ENCODE measurements at regions not wholly inside any gene's neighbourhood (a gene's known extent, or its start where the extent isn't known, plus 50 kb on each side); places are given as distances from the start of the nearest gene placed in this dataset.

GRCh38 chr1:38625939-38626338 is 233.6 kb downstream of the RRAGC start:
- no peak for DNase-seq (ENCODE audit: low read depth)
- H3K4me3 ChIP-seq (ENCODE audit: low read depth, low read length) = no peak overlapping the region

GRCh38 chr1:38624336-38625039 is 235.1 kb downstream of the RRAGC start:
- no peak overlapping the region for H3K4me3 ChIP-seq (ENCODE audit: low read depth, low read length)
- no peak for DNase-seq (ENCODE audit: low read depth)

GRCh38 chr1:38623529-38623928 is 236.0 kb downstream of the RRAGC start:
- no peak overlapping the region for H3K4me3 ChIP-seq (ENCODE audit: low read depth, low read length)
- no peak for DNase-seq (ENCODE audit: low read depth)

GRCh38 chr1:38622197-38622596 is 237.4 kb downstream of the RRAGC start:
- no peak for DNase-seq (ENCODE audit: low read depth)
- no peak overlapping the region for H3K4me3 ChIP-seq (ENCODE audit: low read depth, low read length)

GRCh38 chr1:38616846-38617245 is 242.7 kb downstream of the RRAGC start:
- no peak overlapping the region for H3K4me3 ChIP-seq (ENCODE audit: low read depth, low read length)
- DNase-seq (ENCODE audit: low read depth) = no peak

- no peak overlapping the region for H3K4me3 ChIP-seq (ENCODE audit: low read depth, low read length)
- no peak for DNase-seq (ENCODE audit: low read depth)
These were observed 243.9 kb downstream of the RRAGC start for GRCh38 chr1:38615680-38616079.

GRCh38 chr1:38614861-38615260 is 244.7 kb downstream of the RRAGC start:
- no peak overlapping the region for H3K4me3 ChIP-seq (ENCODE audit: low read depth, low read length)
- no peak for DNase-seq (ENCODE audit: low read depth)

- no peak for DNase-seq (ENCODE audit: low read depth)
- H3K4me3 ChIP-seq (ENCODE audit: low read depth, low read length) = no peak overlapping the region
These were observed 245.6 kb downstream of the RRAGC start for GRCh38 chr1:38613996-38614395.

GRCh38 chr1:38612951-38613350 is 246.6 kb downstream of the RRAGC start:
- no peak for DNase-seq (ENCODE audit: low read depth)
- H3K4me3 ChIP-seq (ENCODE audit: low read depth, low read length) = no peak overlapping the region

GRCh38 chr1:38611664-38612211 is 247.8 kb downstream of the RRAGC start:
- DNase-seq (ENCODE audit: low read depth) = no peak
- no peak overlapping the region for H3K4me3 ChIP-seq (ENCODE audit: low read depth, low read length)

- DNase-seq (ENCODE audit: low read depth) = no peak
- no peak overlapping the region for H3K4me3 ChIP-seq (ENCODE audit: low read depth, low read length)
These were observed 250.2 kb downstream of the RRAGC start for GRCh38 chr1:38609166-38610025.

- DNase-seq (ENCODE audit: low read depth) = no peak
- no peak overlapping the region for H3K4me3 ChIP-seq (ENCODE audit: low read depth, low read length)
These were observed 251.2 kb downstream of the RRAGC start for GRCh38 chr1:38608202-38608864.

GRCh38 chr1:38607526-38607925 is 252.0 kb downstream of the RRAGC start:
- no peak overlapping the region for H3K4me3 ChIP-seq (ENCODE audit: low read depth, low read length)

GRCh38 chr1:38605063-38605462 is 254.5 kb downstream of the RRAGC start:
- no peak overlapping the region for H3K4me3 ChIP-seq (ENCODE audit: low read depth, low read length)
- no peak for DNase-seq (ENCODE audit: low read depth)

More at GRCh38 chr1:38607526-38607925, 252.0 kb downstream of the RRAGC start:
- no peak for DNase-seq (ENCODE audit: low read depth)

GRCh38 chr1:38603907-38604306 is 255.7 kb downstream of the RRAGC start:
- no peak for DNase-seq (ENCODE audit: low read depth)
- no peak overlapping the region for H3K4me3 ChIP-seq (ENCODE audit: low read depth, low read length)

- H3K4me3 ChIP-seq (ENCODE audit: low read depth, low read length) = no peak overlapping the region
- no peak for DNase-seq (ENCODE audit: low read depth)
These were observed 258.7 kb downstream of the RRAGC start for GRCh38 chr1:38600905-38601304.

- no peak overlapping the region for H3K4me3 ChIP-seq (ENCODE audit: low read depth, low read length)
- no peak for DNase-seq (ENCODE audit: low read depth)
These were observed 259.3 kb downstream of the RRAGC start for GRCh38 chr1:38600286-38600685.

- DNase-seq (ENCODE audit: low read depth) = no peak
- H3K4me3 ChIP-seq (ENCODE audit: low read depth, low read length) = no peak overlapping the region
These were observed 261.5 kb downstream of the RRAGC start for GRCh38 chr1:38598118-38598517.

GRCh38 chr1:38589036-38589435 is 270.5 kb downstream of the RRAGC start:
- H3K4me3 ChIP-seq (ENCODE audit: low read depth, low read length) = no peak overlapping the region

GRCh38 chr1:38587766-38588165 is 271.8 kb downstream of the RRAGC start:
- no peak overlapping the region for H3K4me3 ChIP-seq (ENCODE audit: low read depth, low read length)
- no peak for DNase-seq (ENCODE audit: low read depth)

More at GRCh38 chr1:38589036-38589435, 270.5 kb downstream of the RRAGC start:
- no peak for DNase-seq (ENCODE audit: low read depth)

Measured in skeletal muscle cell (primary cell).